AG09309 (cell line): ENCODE measurements at regions not wholly inside any gene's neighbourhood (a gene's known extent, or its start where the extent isn't known, plus 50 kb on each side); places are given as distances from the start of the nearest gene placed in this dataset.

Source experiments
- DNase-seq: peaks from one replicate; pipeline ENCODE4 v3.0.0-alpha.2; 2010; ENCODE audit warnings: low read depth
- H3K4me3 ChIP-seq: 2 replicates; pipeline ENCODE4 v1.5.1; 2011; ENCODE audit warnings: mild to moderate bottlenecking, low read depth, low read length, moderate library complexity; ENCODE audit not compliant: control insufficient read depth
- TF ChIP-seq, protein P1 (sequence below): IDR thresholded peaks from 2 replicates; pipeline ENCODE4 v1.5.1; 2011; ENCODE audit warnings: mild to moderate bottlenecking, low read depth, low read length, inconsistent platforms; ENCODE audit not compliant: insufficient read depth, control insufficient read depth; ENCODE audit errors: missing control alignments

- no peak overlapping the region for H3K4me3 ChIP-seq
- TF ChIP-seq, protein P1, sequence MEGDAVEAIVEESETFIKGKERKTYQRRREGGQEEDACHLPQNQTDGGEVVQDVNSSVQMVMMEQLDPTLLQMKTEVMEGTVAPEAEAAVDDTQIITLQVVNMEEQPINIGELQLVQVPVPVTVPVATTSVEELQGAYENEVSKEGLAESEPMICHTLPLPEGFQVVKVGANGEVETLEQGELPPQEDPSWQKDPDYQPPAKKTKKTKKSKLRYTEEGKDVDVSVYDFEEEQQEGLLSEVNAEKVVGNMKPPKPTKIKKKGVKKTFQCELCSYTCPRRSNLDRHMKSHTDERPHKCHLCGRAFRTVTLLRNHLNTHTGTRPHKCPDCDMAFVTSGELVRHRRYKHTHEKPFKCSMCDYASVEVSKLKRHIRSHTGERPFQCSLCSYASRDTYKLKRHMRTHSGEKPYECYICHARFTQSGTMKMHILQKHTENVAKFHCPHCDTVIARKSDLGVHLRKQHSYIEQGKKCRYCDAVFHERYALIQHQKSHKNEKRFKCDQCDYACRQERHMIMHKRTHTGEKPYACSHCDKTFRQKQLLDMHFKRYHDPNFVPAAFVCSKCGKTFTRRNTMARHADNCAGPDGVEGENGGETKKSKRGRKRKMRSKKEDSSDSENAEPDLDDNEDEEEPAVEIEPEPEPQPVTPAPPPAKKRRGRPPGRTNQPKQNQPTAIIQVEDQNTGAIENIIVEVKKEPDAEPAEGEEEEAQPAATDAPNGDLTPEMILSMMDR, result no peak
- DNase-seq, result no peak
Observed at GRCh38 chr22:26905076-26905475, 247.7 kb downstream of the MIAT start.

DNA sequence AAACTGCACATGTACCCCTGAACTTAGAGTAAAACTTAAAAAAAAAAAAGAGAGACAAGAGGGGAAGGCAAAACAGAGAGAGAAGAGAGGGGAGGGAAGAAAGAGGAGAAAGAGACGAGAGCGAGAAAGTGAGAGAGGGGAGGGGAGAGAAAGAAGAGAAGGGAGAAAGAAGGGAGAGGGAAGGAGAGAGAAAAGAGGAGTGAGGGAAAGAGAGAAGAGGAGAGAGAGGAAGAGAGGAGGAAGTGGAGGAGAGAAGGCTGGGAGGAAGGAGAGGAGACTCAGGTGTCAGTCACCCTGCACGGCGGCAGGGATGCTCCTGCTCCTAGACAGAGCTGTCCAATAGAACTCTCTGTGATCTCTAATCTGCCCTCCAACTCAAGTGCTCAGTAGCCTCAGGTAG lies 248.3 kb downstream of the MIAT start:
- H3K4me3 ChIP-seq, result no peak overlapping the region
- TF ChIP-seq, protein P1, result no peak
- DNase-seq, result no peak

DNA sequence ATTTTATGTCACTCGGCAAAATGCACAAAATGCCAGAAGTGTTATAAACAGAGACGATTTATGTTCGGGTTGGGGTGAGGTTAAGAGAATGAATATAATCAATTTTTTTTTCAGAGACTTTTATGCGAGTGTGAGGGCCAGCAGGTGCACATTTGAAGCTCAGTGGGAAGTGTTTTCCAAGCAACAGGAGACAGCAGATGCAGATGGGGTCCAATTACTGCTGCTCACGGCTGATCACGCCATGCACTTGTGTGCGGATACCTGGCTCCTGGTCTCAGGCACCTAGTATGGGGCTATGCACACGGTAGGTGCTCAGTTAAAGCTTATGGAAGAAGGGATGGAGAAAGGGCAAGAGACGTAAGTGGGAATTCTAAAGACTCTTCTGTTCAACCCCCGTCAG lies 249.1 kb downstream of the MIAT start:
- TF ChIP-seq, protein P1, result no peak
- no peak for DNase-seq
- H3K4me3 ChIP-seq, result no peak overlapping the region

- H3K4me3 ChIP-seq, result no peak overlapping the region
- TF ChIP-seq, protein P1, result no peak
- DNase-seq, result no peak
Observed at GRCh38 chr22:26907366-26907765, 250.0 kb downstream of the MIAT start.

DNA sequence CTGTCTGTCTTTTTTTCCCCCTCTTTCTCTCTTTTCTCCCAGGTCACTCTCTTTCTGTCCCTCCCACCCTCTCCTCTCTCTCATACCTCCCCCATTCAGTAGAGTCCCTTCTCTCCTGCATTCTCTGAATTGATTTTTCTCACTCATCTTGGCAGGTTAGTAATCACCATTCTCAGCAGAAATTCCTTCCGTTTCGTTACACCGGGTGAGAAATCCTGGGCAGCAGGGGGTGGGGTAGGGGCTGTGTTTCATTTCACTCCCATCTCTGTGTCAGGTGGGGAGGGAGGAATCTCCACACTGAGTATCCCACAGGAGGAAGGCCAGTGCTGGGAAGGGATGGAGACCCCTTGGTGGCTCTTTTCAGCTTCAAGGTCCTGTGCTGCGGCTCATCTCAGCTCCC lies 253.5 kb downstream of the MIAT start:
- H3K4me3 ChIP-seq, result no peak overlapping the region
- TF ChIP-seq, protein P1, result no peak
- DNase-seq, result no peak

DNA sequence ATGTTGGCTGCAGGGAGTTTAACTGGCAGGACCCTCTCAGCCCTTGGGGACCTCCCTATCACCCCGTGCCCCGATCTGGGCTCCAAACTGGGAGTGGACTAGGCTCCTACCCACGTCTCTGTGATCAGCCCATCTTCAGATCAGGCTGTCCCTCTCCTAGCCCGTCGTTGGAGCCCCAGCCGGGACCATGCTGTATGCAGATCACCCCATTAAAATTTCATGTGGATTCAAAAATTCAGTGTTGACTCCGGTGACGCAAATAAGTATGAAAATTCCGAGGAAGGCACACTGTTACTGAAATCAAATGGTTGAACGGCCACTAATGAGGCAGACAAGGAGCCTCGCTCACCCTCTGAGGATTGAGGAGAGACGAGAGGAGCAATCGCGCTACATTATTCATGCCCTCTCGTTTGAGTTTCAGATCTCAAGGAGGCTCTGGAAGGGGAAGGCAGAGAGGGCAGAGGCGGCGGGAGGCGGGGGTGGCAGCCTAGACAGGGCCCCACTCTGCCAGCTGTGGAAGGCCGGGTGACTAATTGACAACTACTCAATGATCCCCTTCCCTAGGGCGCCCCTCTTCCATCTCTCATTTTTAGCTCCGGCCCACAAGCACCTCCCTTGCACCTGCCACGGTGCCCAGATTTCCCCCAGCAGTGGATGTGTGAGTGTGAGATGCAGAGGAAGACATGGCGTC lies 255.4 kb downstream of the MIAT start:
- DNase-seq, result no peak
- no peak overlapping the region for H3K4me3 ChIP-seq
- TF ChIP-seq, protein P1, result no peak
